Thyroid gland (tissue), 4 donors: ENCODE measurements at regions not wholly inside any gene's neighbourhood (a gene's known extent, or its start where the extent isn't known, plus 50 kb on each side); places are given as distances from the start of the nearest gene placed in this dataset.

Source experiments
- DNase-seq, 2 donors: peaks; one replicate each; pipeline ENCODE4 v3.0.0-alpha.2; 2019
- H3K27ac ChIP-seq, 3 donors: fragments of 200-600 bp; sonication (generic); 1 replicate in 2 of 3; 2 replicates in 1 of 3; pipeline ENCODE4 v1.5.1; 2016 to 2019; ENCODE audit warnings: mild to moderate bottlenecking in 1 of 3, moderate library complexity in 1 of 3
- H3K27me3 ChIP-seq: fragments of 200-600 bp; sonication (generic); one replicate; pipeline ENCODE4 v1.5.1; 2019
- H3K36me3 ChIP-seq, 2 donors: fragments of 200-600 bp; sonication (generic); one replicate each; pipeline ENCODE4 v1.5.1; 2016 to 2019
- H3K4me1 ChIP-seq, 2 donors: fragments of 200-600 bp; sonication (generic); one replicate each; pipeline ENCODE4 v1.5.1; 2017 to 2019
- H3K4me3 ChIP-seq, 3 donors: fragments of 200-600 bp; sonication (generic); replicated peaks in 1 of 3; 1 replicate in 2 of 3; 2 replicates in 1 of 3; pipeline ENCODE4 v1.5.1; 2016; ENCODE audit warnings: mild to moderate bottlenecking in 1 of 3
- H3K9me3 ChIP-seq: fragments of 200-600 bp; sonication (generic); one replicate; pipeline ENCODE4 v1.5.1; 2017
- CTCF ChIP-seq, 6 experiments: fragments of 200-600 bp in 3 of 6; fragments of 450-650 bp in 3 of 6; sonication (generic) in 3 of 6; IDR thresholded peaks; one replicate each; pipeline ENCODE4 v1.5.1; 2016 to 2019; ENCODE audit warnings: antibody characterized with exemption in 6 of 6, mild to moderate bottlenecking in 2 of 6, inconsistent platforms in 1 of 6, moderate library complexity in 1 of 6
- POLR2A ChIP-seq, 2 donors: fragments of 450-650 bp; IDR thresholded peaks; one replicate each; pipeline ENCODE4 v1.6.1; 2017; ENCODE audit warnings: antibody characterized with exemption in 2 of 2, mild to moderate bottlenecking in 2 of 2, moderate library complexity in 1 of 2
- WGBS, 2 donors: methylation state at CpG; one replicate each; pipeline ENCODE4 v1.1.5; 2017; 5-methylcytosine and 5-hydroxymethylcytosine counted together
- intact Hi-C: fragments of 100-400 bp; cut with DNase I; formaldehyde crosslinking; loops from one replicate; pipeline ENCODE4 v1.15.1; 2023

- H3K27ac ChIP-seq: no peak overlapping the region
- TF ChIP-seq POLR2A (IDR thresholded peaks at IDR 0.05) (no peak), CTCF (IDR thresholded peaks at IDR 0.05) (no peak)
- no peaks in the 10 kb centered on the region for H3K36me3 ChIP-seq
- no peak overlapping the region for H3K4me3 ChIP-seq
- H3K27me3 ChIP-seq: no peaks in the 10 kb centered on the region
- DNase-seq: no peak
- intact Hi-C loops: no loop called here
- no peaks in the 10 kb centered on the region for H3K4me1 ChIP-seq
- no peaks in the 10 kb centered on the region for H3K9me3 ChIP-seq
- 89 to 91% methylated on average over 2 of the region's 2 CpGs for WGBS, 2 donors
These were observed 1876.0 kb upstream of the CELF4 start for GRCh38 chr18:39441648-39442047.

- DNase-seq: no peak
- Histone ChIP-seq H3K27me3 (no peaks in the 10 kb centered on the region), H3K9me3 (no peaks in the 10 kb centered on the region), H3K36me3 (no peaks in the 10 kb centered on the region), H3K4me3 (no peak overlapping the region), H3K4me1 (no peaks in the 10 kb centered on the region), H3K27ac (no peak overlapping the region)
- TF ChIP-seq POLR2A (IDR thresholded peaks at IDR 0.05): no peak
- TF ChIP-seq CTCF (IDR thresholded peaks at IDR 0.05): no peak
- intact Hi-C loops: no loop called here
- WGBS, 2 donors: 69 to 73% methylated on average over 1 of the region's 1 CpG
These were observed 1870.4 kb upstream of the CELF4 start for GRCh38 chr18:39435996-39436395.

- no peak for TF ChIP-seq POLR2A (IDR thresholded peaks at IDR 0.05)
- no peak for TF ChIP-seq CTCF (IDR thresholded peaks at IDR 0.05)
- H3K4me3 ChIP-seq: no peak overlapping the region
- H3K9me3 ChIP-seq: no peaks in the 10 kb centered on the region
- no peaks in the 10 kb centered on the region for H3K4me1 ChIP-seq
- no peak for DNase-seq
- WGBS, 2 donors: 92 to 96% methylated on average over 2 of the region's 2 CpGs
- intact Hi-C loops: no loop called here
- no peaks in the 10 kb centered on the region for H3K36me3 ChIP-seq
- H3K27me3 ChIP-seq: no peaks in the 10 kb centered on the region
- no peak overlapping the region for H3K27ac ChIP-seq
These were observed 1869.6 kb upstream of the CELF4 start for GRCh38 chr18:39435209-39435608.

GRCh38 chr18:39434223-39434920 is 1868.8 kb upstream of the CELF4 start:
- Histone ChIP-seq H3K36me3 (no peaks in the 10 kb centered on the region), H3K9me3 (no peaks in the 10 kb centered on the region), H3K27ac (no peak overlapping the region), H3K4me1 (no peaks in the 10 kb centered on the region), H3K4me3 (no peak overlapping the region), H3K27me3 (no peaks in the 10 kb centered on the region)
- TF ChIP-seq CTCF (IDR thresholded peaks at IDR 0.05) (no peak), POLR2A (IDR thresholded peaks at IDR 0.05) (no peak)
- intact Hi-C loops: no loop called here
- DNase-seq: no peak
- WGBS, 2 donors: 79 to 88% methylated on average over 3 of the region's 3 CpGs

- no peak overlapping the region for H3K4me3 ChIP-seq
- WGBS, 2 donors: 81 to 95% methylated on average over 4 of the region's 4 CpGs
- no peaks in the 10 kb centered on the region for H3K4me1 ChIP-seq
- no peaks in the 10 kb centered on the region for H3K9me3 ChIP-seq
- no peaks in the 10 kb centered on the region for H3K36me3 ChIP-seq
- TF ChIP-seq POLR2A (IDR thresholded peaks at IDR 0.05) (no peak), CTCF (IDR thresholded peaks at IDR 0.05) (no peak)
- DNase-seq: no peak
- H3K27me3 ChIP-seq: no peaks in the 10 kb centered on the region
- H3K27ac ChIP-seq: no peak overlapping the region
- intact Hi-C loops: no loop called here
These were observed 1859.7 kb upstream of the CELF4 start for GRCh38 chr18:39425172-39425850.
